HG03575 (cell line): ENCODE measurements at regions not wholly inside any gene's neighbourhood (a gene's known extent, or its start where the extent isn't known, plus 50 kb on each side); places are given as distances from the start of the nearest gene placed in this dataset.

ENCODE experiments used
- ATAC-seq: cut with Tn5 transposase; IDR thresholded peaks from one replicate; pipeline ENCODE4 v1.9.1; 2021; ENCODE audit not compliant: unreplicated experiment, insufficient number of reproducible peaks, low FRiP score; ENCODE audit errors: extremely low read depth

DNA sequence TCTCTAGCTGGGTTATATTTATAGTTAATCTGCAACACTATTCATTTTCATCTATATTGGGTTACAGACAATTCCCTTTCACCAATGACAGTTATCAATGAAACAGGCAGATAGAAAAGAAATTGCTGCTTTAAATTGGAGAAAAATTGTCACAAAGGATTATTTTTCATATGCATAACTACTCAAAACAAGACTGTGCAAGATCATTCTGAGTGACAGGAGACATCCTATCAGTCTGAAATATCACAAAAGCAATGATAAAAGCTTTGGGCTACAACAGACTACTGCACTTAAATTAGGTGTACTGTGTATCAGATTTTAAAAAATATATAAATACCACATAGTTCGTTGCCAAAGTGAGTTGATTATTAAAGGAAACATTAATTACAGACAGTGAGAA is 722.6 kb downstream of the ARAP2 start:
- no peak for ATAC-seq

DNA sequence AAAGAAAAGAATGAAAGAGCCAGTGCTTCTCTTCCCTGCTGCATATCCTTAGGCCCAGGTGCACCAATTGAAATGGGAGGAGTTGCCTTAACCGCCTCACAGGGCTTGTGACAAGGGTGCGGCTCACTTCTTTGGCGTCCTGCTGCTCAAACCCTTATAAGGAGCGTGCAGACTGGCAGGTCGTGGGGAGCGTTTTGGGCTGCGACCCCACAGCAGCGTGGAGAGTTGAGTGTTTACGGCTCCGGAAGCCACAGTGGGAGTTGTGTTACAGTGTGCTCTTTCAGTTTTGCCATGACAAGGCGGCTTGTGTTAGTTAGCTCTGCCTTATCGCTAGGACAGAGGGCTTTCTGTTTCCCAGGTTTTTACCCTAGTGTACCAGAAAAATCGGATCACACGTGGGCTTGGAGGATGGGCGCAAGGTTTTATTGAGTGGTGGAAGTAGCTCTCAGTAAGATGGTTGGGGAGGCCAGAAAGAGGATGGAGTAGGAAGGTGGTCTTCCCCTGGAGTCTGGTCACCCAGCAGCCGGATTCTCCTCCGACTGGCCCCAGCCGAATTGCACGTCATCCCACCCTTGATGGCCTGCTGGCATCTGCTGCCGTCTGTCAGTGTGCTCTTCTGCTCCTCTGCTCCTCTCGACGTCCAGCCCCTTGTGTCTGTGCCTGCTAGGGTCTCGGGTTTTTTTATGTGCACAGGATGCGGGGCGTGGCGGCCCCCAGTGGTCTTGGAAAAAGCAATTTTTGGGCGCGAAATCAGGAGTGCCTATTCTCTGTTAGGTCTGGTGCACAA is 718.9 kb downstream of the ARAP2 start:
- no peak for ATAC-seq

DNA sequence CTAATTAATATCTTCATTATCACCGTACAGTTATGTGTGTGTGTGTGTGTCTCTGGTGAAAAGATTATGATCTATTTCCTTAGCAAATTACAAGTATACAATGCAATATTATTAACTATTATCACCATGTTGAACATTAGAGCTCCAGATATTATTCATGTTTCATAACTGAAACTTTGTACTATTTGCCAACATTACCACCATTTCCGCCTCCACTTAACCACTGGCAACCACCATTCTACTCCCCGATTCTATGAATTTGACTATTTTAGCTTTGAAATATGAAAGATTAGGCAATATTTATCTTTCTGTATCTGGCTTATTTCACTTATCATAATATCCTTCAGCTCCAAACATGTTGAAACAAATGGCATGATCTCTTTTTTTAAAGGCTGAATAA is 717.9 kb downstream of the ARAP2 start:
- no peak for ATAC-seq

DNA sequence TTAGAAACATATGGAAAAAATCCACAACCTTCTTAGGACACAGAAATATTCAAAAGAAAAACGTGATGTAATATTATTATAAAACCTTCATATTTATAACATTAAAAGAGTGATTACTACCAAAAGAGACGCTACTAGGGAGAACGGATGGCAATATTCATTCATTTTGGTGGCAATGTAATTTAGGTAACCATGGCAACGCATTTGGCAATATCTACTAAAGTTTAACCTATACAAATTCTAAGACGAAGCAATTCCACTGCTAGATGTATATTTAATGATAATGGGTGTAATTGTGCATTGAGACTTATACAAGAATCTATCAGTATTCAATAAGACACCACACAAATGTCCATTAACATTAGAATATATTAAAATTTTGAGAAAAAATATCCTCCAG is 709.4 kb downstream of the ARAP2 start:
- ATAC-seq, result no peak

DNA sequence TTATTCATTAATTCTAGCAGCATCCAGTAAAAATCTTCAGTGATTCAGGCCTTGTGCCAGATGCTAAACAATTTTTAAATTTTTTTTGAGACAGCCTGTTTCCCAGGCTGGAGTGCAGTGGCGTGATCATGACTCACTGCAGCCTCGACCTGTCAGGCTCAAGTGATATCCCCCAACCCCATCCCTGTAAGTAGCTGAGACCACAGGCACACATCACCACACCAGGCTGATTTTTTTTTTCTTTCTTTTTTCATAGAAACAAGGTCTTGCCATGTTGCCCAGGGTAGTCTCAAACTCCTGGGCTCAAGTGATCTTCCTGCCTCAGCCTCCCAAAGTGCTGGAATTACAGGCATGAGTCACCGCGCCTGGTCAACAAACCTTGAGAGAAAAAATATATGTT is 705.5 kb downstream of the ARAP2 start:
- ATAC-seq, result no peak

DNA sequence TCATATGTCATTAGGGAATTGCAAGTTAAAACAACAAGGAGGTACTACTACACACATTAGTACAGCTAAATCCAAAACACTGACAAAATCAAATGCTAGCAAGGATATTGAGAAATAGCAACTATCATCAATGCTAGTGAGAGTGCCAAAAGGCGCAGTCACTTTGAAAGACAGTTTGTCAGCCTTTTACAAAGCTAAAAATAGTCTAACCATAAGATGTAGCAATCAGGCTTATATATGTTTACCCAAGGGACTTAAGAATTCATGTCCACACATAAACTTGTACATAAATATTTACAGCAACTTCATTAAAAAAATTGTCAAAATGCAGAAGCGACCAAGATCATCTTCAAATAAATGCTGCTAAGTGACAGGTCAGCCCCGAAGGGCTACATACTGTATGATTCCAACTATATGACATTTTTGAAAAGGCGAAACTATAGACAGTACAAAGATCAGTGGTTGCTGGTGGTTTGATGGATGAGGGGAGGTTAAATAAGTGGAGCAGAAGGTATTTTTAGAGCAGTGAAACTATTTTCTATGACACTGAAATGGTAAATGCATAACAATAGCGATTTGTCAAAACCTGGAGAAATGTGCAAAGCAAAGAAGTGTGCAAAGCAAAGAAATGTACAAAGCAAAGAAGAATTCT is 704.8 kb downstream of the ARAP2 start:
- ATAC-seq, result no peak

DNA sequence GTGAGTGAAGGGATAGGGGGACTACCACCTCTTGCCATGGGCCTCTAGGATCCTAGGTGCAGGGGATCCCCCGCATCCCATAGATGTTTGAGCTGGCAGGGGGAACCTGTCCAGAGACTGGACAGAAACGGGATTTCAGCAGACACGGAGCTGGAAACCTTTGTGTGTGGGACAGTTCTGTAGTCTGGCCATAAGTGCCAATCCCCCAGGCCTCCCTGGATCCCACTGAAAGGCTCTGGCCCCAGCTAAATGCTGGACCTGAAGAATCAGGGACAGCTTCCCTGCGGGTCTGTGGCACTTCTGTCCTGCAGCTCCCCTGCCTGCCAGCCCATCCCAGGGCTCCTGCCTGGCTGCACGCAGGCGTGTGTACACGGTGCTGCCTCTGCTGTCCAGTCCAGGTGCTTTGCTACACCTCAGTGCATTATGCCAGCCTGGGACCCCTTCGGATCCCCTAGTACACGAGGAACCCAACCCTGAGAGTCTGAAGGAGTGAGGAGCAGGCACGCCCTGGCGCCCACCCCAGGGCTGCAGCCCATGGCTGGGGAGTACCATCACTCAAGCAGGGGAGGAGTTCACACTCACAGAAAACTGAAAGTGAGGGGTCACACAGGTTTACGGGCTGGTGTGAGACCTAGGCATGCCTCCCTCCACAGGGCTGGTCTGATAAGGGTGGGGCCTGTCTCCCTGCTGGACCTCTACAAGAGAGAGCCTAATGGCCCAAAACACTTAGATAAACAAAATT is 703.0 kb downstream of the ARAP2 start:
- no peak for ATAC-seq

DNA sequence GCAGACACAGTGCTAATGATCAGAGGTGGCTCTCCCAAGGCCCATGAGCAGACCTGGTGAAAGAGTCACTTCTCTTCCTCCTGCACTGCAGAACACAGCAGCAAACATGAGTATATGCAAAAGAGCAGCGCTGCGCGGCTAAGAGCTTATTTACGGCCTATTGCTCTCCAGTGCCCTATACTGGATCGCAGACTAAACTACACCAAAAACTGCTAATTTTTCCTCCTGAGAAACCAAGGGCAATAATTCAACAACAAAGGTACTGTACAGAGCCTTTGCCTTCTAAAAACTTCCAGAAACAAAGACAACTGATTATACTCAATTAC is 702.5 kb downstream of the ARAP2 start:
- no peak for ATAC-seq

DNA sequence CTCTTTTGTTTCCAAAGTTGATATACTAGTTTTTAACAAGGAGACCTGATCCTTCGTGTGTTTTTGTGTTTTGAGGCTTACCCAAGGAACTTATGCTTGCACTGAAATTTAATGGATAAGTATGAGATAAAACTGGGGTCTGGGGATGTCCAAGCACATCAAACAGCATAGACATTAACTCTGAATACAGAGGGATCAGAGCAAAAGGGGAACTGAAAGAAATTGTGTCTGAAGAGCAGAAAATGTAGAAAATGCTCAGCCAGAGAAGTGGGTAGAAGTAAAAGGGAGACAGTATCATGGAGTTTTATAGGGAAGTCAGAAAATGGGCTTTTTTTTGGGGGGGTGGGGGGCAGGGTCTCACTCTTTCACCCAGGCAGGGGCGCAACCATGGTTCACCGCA is 695.4 kb downstream of the ARAP2 start:
- ATAC-seq, result no peak

DNA sequence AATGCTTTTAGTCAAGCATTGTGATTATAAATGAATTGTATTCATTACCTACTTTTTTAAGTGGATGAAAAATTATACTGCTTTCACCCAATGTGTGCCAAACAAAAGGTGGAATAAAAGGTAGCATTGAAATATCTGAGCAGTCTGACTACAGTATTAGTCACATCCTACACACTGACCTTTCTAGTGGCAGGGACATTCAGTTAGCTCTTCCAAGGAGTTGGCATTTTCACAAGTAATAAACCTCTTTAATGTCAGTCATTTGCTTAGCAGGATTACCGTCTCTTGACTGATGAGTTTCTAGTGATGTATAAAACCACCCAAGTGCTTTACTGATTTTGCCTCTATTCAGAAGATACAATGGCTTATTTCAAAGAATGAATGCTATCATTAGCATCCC is 687.9 kb downstream of the ARAP2 start:
- no peak for ATAC-seq

DNA sequence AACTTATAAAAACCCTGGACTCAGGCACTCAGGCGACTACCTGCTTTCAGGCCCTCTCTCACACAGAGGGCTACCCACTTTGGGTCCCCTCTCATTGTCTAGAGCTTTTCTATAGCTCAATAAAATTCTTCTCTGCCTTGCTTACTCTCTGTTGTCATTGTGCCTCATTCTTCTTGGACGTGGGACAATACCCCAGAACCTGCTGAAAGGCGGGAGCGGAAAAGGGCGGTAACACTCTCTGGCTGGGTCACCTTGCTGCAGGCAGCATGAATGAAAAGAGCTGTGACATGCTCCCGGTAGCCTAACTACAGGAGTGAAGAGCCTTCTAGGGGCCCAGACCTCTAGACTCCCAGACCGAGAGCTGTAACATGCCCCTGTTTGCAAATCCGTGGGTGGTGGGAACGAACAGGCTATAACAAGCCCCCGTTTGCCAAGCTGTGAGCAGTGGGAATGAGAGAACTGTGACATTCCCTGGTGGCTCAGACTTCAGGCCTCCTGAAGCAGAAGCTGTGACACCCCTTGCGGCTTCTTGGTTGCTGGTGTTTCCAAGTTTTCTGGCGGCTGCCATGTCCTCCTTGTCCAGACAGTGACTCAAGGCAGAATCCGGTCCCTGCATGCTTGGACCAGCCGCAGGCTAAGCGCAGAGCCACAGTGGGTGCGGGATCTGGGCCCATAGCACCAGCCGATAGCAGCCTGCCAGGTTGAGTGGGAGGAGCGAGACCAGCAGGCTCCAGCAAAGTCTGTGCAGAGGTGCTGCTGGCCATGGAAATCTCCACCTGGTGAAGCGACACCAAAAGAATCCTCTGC is 684.6 kb downstream of the ARAP2 start:
- no peak for ATAC-seq

DNA sequence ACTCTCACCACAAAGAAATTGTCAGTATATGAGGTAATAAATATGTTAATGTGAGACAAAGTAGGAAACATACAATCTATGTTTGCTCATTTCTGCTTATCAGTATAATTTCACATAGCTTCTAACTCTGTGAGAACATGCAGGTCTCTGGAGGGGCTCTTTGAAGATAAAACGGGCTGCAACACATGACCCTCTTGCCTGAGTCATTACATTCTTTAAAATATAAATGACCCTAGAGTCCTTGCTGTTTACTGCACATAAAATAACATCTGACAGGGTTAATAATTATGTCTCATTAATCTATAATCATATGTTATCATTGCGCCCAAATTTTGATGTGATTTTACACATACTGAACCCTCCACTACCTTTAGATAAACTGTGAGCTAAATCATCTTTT is 681.5 kb downstream of the ARAP2 start:
- ATAC-seq, result no peak

DNA sequence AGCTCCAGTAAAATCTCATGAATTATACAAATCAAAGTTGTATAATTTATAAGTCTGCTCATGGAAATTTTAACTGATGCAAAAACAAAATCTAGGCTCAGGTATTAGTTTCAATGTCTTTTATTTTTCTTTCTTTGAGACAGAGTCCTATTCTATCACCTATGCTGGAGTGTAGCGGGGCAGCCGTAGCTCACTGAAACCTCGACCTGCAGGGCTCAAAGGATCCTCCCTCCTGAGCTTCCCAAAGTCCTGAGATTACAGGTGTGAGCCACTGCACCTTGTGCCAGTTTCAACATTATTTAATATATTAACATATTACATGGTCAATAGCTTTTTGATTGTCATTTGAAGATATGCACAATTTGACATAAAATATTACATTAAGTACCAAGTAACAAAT is 678.7 kb downstream of the ARAP2 start:
- ATAC-seq, result no peak

DNA sequence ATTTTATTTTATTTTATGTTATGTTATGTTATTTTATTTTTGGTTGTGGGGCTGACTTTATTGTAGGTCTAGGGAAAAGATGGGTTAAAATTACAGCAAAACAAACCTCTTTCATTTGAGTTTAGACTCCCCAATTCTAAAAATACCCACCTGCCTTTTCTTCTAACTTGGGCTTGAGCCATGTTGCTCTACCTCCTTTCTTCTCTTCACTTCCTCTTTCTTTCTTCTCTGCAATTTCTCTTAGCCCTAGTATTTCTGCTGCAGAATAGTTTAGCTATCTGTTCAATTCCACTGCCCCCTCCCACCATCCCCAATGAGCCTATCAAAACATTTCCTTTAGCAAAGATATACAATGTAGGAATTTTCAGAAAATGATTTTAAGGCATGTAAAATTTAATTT is 653.3 kb downstream of the ARAP2 start:
- ATAC-seq, result no peak

DNA sequence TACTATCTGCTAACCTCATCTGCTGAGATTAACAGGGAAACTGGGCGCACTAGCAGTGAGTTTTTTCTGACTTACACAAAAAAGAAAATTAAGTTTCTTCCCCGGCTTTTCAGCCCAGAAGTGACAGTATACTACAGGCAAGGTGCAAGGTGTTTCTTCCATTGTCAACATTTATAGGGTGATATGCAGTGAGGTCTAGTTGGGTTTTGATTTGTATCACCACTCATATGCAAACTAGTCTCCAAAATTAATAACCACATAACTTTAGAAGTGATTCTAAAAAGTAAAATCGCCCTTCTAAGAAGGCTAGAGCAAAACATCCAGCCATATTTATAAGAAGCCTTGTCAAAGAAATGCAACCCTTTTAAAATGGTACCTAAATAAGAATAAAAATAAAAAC is 640.1 kb downstream of the ARAP2 start:
- no peak for ATAC-seq

DNA sequence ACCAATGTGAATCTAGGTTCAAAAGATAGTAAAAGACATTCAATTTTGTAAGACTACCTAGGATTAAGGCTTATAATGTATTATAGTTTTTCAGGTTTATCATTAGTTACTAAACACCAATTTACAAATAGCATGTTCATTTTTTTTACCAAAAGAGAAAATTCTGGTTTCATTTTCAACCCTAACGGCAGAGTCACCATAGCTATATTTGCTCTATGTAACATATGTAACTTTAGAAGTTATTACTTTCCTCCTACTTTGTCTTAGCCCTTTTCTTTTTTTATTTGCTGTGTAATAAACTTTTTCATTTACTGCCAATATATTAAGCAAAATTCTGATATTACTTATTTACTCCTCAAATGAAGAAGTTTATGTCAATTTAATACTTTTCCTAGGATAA is 639.6 kb downstream of the ARAP2 start:
- ATAC-seq, result no peak

DNA sequence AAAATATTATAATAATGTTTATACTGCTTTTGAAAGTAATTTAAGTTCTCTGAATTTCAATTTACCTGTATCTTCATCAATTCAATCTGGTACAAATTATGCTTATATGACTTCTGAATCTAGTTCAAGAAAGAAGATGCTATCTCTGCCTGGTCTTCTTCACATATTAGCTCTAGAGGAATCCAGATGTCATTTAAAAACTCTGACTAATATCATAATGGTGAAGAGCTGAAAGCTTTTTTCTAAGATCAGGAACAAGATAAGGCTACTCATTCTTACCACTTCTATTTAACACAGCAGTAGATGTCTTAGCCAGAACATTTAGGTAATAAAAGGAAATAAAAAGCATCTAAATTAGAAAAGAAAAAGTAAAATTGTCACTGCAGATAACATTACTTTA is 636.1 kb downstream of the ARAP2 start:
- no peak for ATAC-seq

DNA sequence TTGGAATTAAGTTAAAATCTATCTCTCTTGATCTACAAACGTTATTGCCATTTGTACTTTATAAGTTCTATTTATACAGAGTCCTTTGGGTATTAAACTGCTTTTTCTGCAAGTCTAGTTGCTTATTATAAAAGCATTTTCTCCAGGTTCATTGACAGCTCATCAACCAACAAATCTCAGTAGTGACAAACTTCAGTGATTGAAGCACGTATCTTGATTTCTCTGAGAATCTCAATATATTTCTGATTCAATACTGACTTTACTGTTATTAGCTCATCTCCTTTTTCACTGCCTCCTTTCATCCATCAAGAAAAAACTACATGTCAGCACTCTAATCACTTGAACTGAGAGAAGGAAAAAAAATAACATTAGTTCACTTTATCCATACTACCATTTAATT is 630.2 kb downstream of the ARAP2 start:
- no peak for ATAC-seq

DNA sequence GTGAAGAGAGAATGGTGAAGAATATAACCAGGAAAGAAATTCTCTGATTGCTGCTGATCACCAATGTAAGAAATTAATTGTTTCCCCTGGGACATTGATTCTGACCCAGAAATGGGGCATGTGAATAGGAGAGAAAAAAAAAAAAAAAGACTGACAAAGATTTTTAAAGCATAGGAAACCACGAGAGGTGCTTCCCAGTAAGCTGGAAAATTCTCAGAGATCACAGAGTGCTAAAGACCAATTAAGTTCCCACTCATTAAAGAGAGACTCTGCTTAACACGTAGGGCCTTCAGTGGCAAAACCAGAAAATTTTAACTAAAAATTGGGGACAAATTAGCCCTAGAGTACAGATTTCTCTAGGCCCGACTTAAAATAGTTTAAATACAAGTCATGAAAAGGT is 604.4 kb downstream of the ARAP2 start:
- ATAC-seq, result no peak

DNA sequence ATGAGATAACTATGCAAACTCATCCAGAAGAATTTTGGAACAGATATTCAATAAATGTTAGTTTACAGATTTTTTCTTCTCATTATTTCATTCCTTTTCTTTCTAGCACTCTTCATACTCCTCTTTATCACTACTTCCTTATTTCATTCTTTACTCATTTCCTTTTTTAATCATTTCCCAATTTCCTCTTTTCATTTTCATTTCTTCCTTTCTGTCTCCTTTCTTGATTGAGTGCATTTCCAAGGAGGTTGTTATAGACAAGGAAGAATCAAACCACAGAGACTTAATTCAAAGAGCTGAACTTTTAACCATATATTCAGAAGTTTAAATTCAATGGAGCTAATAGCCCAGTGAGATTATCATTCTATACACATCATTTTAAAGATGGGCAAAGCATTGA is 600.7 kb downstream of the ARAP2 start:
- ATAC-seq, result no peak
